GDM1 (cell line): ENCODE measurements at regions not wholly inside any gene's neighbourhood (a gene's known extent, or its start where the extent isn't known, plus 50 kb on each side); places are given as distances from the start of the nearest gene placed in this dataset.

Experiments used
- DNase-seq: peaks from one replicate; lab custom pipeline; 2025; lab: John Stamatoyannopoulos, UW

- DNase-seq = no peak
These were observed 107.0 kb upstream of the PDE1C start for GRCh38 chr7:32177232-32177631.

- DNase-seq = no peak
These were observed 104.9 kb upstream of the PDE1C start for GRCh38 chr7:32175099-32175498.

- DNase-seq = no peak
These were observed 101.0 kb upstream of the PDE1C start for GRCh38 chr7:32171248-32171647.

GRCh38 chr7:32170838-32171237, 100.6 kb upstream of the PDE1C start:
- DNase-seq = no peak

GRCh38 chr7:32169228-32169627, 99.0 kb upstream of the PDE1C start:
- no peak for DNase-seq

- no peak for DNase-seq
These were observed 97.6 kb upstream of the PDE1C start for GRCh38 chr7:32167815-32168214.

- no peak for DNase-seq
These were observed 97.0 kb upstream of the PDE1C start for GRCh38 chr7:32167256-32167655.

GRCh38 chr7:32164341-32164996, 94.3 kb upstream of the PDE1C start:
- DNase-seq = no peak

GRCh38 chr7:32163896-32164295, 93.7 kb upstream of the PDE1C start:
- no peak for DNase-seq

GRCh38 chr7:32163141-32163806, 93.1 kb upstream of the PDE1C start:
- DNase-seq = no peak

- DNase-seq = no peak
These were observed 91.5 kb upstream of the PDE1C start for GRCh38 chr7:32161708-32162107.

- no peak for DNase-seq
These were observed 88.8 kb upstream of the PDE1C start for GRCh38 chr7:32158751-32159745.

GRCh38 chr7:32158076-32158475, 87.9 kb upstream of the PDE1C start:
- no peak for DNase-seq

GRCh38 chr7:32155712-32156111, 85.5 kb upstream of the PDE1C start:
- no peak for DNase-seq

- no peak for DNase-seq
These were observed 84.6 kb upstream of the PDE1C start for GRCh38 chr7:32154797-32155196.

- no peak for DNase-seq
These were observed 82.8 kb upstream of the PDE1C start for GRCh38 chr7:32153006-32153405.

GRCh38 chr7:32152576-32152975, 82.4 kb upstream of the PDE1C start:
- DNase-seq = no peak

GRCh38 chr7:32150589-32150988, 80.4 kb upstream of the PDE1C start:
- no peak for DNase-seq

- no peak for DNase-seq
These were observed 79.8 kb upstream of the PDE1C start for GRCh38 chr7:32150039-32150438.

GRCh38 chr7:32147546-32148268, 77.5 kb upstream of the PDE1C start:
- no peak for DNase-seq

GRCh38 chr7:32145911-32146310, 75.7 kb upstream of the PDE1C start:
- no peak for DNase-seq

GRCh38 chr7:32144676-32145075, 74.5 kb upstream of the PDE1C start:
- no peak for DNase-seq
